CD14-positive monocyte (primary cell): ENCODE measurements at regions not wholly inside any gene's neighbourhood (a gene's known extent, or its start where the extent isn't known, plus 50 kb on each side); places are given as distances from the start of the nearest gene placed in this dataset.

Source experiments
- DNase-seq, 3 donors: peaks; one replicate each; pipeline ENCODE4 v3.0.0-alpha.2; 2011 to 2022
- H2AFZ ChIP-seq: 2 replicates; pipeline ENCODE4 v1.6.0; 2012; ENCODE audit warnings: mild to moderate bottlenecking, low read depth, low read length, inconsistent platforms; ENCODE audit not compliant: insufficient read depth, poor library complexity, severe bottlenecking
- H3K27ac ChIP-seq, 2 donors: 1 replicate in 1 of 2; 2 replicates in 1 of 2; pipeline ENCODE4 v1.5.1; 2012 to 2013; ENCODE audit warnings: low read length in 2 of 2, control low read depth in 1 of 2, inconsistent platforms in 1 of 2, low read depth in 1 of 2, mild to moderate bottlenecking in 1 of 2
- H3K27me3 ChIP-seq, 2 donors: one replicate each; pipeline versions ENCODE4 v1.6.0 to v1.6.1; 2011 to 2013; ENCODE audit warnings: low read length in 2 of 2; ENCODE audit not compliant: control insufficient read depth in 2 of 2, insufficient read depth in 2 of 2
- H3K36me3 ChIP-seq, 2 donors: replicated peaks in 1 of 2; 1 replicate in 1 of 2; 2 replicates in 1 of 2; pipeline versions ENCODE4 v1.5.1 to v1.6.1; 2012 to 2013; ENCODE audit warnings: low read length in 2 of 2, control low read depth in 1 of 2, inconsistent platforms in 1 of 2, mild to moderate bottlenecking in 1 of 2; ENCODE audit not compliant: insufficient read depth in 2 of 2, control insufficient read depth in 1 of 2
- H3K4me1 ChIP-seq, 2 donors: 1 replicate in 1 of 2; 2 replicates in 1 of 2; pipeline versions ENCODE4 v1.5.1 to v1.6.1; 2012 to 2013; ENCODE audit warnings: low read length in 2 of 2, control low read depth in 1 of 2, inconsistent platforms in 1 of 2, mild to moderate bottlenecking in 1 of 2, moderate library complexity in 1 of 2; ENCODE audit not compliant: insufficient read depth in 2 of 2, control insufficient read depth in 1 of 2
- H3K4me2 ChIP-seq: replicated peaks from 2 replicates; pipeline ENCODE3; 2012; ENCODE audit warnings: low read length, moderate library complexity, mild to moderate bottlenecking; ENCODE audit not compliant: poor library complexity, severe bottlenecking; ENCODE audit errors: extremely low read depth
- H3K4me3 ChIP-seq, 3 experiments: fragments of 200-600 bp in 1 of 3; sonication (generic) in 1 of 3; replicated peaks in 1 of 3; 1 replicate in 2 of 3; 2 replicates in 1 of 3; pipeline ENCODE4 v1.5.1; 2011 to 2013; ENCODE audit warnings: low read length in 3 of 3, mild to moderate bottlenecking in 3 of 3, control low read depth in 2 of 3, low read depth in 2 of 3, inconsistent platforms in 1 of 3, moderate library complexity in 1 of 3
- H3K79me2 ChIP-seq: 2 replicates; pipeline ENCODE4 v1.6.0; 2012; ENCODE audit warnings: mild to moderate bottlenecking, control low read depth, inconsistent platforms, low read length, moderate library complexity; ENCODE audit not compliant: insufficient read depth
- H3K9ac ChIP-seq: 2 replicates; pipeline ENCODE4 v1.6.0; 2017; ENCODE audit warnings: low read length, mild to moderate bottlenecking; ENCODE audit not compliant: insufficient read depth, poor library complexity, severe bottlenecking
- H3K9me3 ChIP-seq, 2 donors: replicated peaks in 1 of 2; 1 replicate in 1 of 2; 2 replicates in 1 of 2; pipeline versions ENCODE4 v1.5.1 to v1.6.1; 2012 to 2013; ENCODE audit warnings: low read length in 2 of 2, control low read depth in 1 of 2; ENCODE audit not compliant: control insufficient read depth in 1 of 2, insufficient read depth in 1 of 2
- H4K20me1 ChIP-seq: 2 replicates; pipeline ENCODE4 v1.6.0; 2012; ENCODE audit warnings: mild to moderate bottlenecking, low read length, control low read depth, moderate library complexity; ENCODE audit not compliant: insufficient read depth
- H3K27ac Mint-ChIP-seq, 7 donors: one replicate each; pipeline ENCODE4 v1.8.0; 2020; ENCODE audit warnings: mild to moderate bottlenecking in 7 of 7, mixed read lengths in 7 of 7, moderate library complexity in 6 of 7, inconsistent platforms in 2 of 7
- H3K27me3 Mint-ChIP-seq, 3 donors: one replicate each; pipeline ENCODE4 v1.8.0; 2021 to 2022; ENCODE audit warnings: low read depth in 3 of 3, mild to moderate bottlenecking in 3 of 3, mixed read lengths in 3 of 3, moderate library complexity in 3 of 3, inconsistent platforms in 1 of 3
- H3K36me3 Mint-ChIP-seq, 2 donors: one replicate each; pipeline ENCODE4 v1.8.0; 2020; ENCODE audit warnings: mixed read lengths in 2 of 2, inconsistent platforms in 1 of 2, mild to moderate bottlenecking in 1 of 2
- H3K4me1 Mint-ChIP-seq: one replicate; pipeline ENCODE4 v1.8.0; 2020; ENCODE audit warnings: mild to moderate bottlenecking, mixed read lengths
- H3K4me3 Mint-ChIP-seq, 2 donors: one replicate each; pipeline ENCODE4 v1.8.0; 2020; ENCODE audit warnings: mild to moderate bottlenecking in 2 of 2, mixed read lengths in 2 of 2, moderate library complexity in 1 of 2
- H3K9me3 Mint-ChIP-seq, 7 donors: one replicate each; pipeline ENCODE4 v1.8.0; 2020 to 2022; ENCODE audit warnings: mixed read lengths in 7 of 7, mild to moderate bottlenecking in 6 of 7, moderate library complexity in 6 of 7, inconsistent platforms in 2 of 7
- WGBS: methylation state at CpG from one replicate; pipeline ENCODE4 v1.1.5; 2013; ENCODE audit warnings: missing lambda C conversion rate; ENCODE audit not compliant: insufficient coverage; 5-methylcytosine and 5-hydroxymethylcytosine counted together
- intact Hi-C, 2 donors: fragments of 100-400 bp; cut with micrococcal nuclease; formaldehyde crosslinking; loops; one replicate each; pipeline versions ENCODE4 v1.15.0 to v1.15.1; 2023
- TF ChIP-seq, protein P1 (sequence below): fragments of 200-600 bp; IDR thresholded peaks from one replicate; pipeline ENCODE4 v1.8.0; 2022; ENCODE audit warnings: antibody characterized with exemption, mild to moderate bottlenecking

- WGBS, result 100% methylated on average over 2 of the region's 2 CpGs
- H3K27ac Mint-ChIP-seq, result peak overlapping the region in 1 of 7 donors; percentile 72
- H3K27ac ChIP-seq, result no peak overlapping the region
Observed at GRCh38 chr10:22846294-22846693, 81.6 kb upstream of the ARMC3 start.

GRCh38 chr10:22839639-22840038 is 88.2 kb upstream of the ARMC3 start:
- TF ChIP-seq, protein P1, sequence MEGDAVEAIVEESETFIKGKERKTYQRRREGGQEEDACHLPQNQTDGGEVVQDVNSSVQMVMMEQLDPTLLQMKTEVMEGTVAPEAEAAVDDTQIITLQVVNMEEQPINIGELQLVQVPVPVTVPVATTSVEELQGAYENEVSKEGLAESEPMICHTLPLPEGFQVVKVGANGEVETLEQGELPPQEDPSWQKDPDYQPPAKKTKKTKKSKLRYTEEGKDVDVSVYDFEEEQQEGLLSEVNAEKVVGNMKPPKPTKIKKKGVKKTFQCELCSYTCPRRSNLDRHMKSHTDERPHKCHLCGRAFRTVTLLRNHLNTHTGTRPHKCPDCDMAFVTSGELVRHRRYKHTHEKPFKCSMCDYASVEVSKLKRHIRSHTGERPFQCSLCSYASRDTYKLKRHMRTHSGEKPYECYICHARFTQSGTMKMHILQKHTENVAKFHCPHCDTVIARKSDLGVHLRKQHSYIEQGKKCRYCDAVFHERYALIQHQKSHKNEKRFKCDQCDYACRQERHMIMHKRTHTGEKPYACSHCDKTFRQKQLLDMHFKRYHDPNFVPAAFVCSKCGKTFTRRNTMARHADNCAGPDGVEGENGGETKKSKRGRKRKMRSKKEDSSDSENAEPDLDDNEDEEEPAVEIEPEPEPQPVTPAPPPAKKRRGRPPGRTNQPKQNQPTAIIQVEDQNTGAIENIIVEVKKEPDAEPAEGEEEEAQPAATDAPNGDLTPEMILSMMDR, result no peak
- no peak overlapping the region for H3K27ac Mint-ChIP-seq

More at GRCh38 chr10:22846294-22846693, 81.6 kb upstream of the ARMC3 start:
- H3K27me3 ChIP-seq, result no peaks in the 10 kb centered on the region
- H3K9me3 ChIP-seq, result no peaks in the 10 kb centered on the region
- H3K36me3 Mint-ChIP-seq, result no peaks in the 10 kb centered on the region
- peaks cover 8% of the 10 kb centered on the region for H3K4me1 Mint-ChIP-seq
- H3K4me1 ChIP-seq, result no peaks in the 10 kb centered on the region
- H3K4me2 ChIP-seq, result no peak overlapping the region
- no peak for DNase-seq
- no peak overlapping the region for H2AFZ ChIP-seq
- TF ChIP-seq, protein P1, result no peak
- H4K20me1 ChIP-seq, result no peaks in the 10 kb centered on the region
- H3K27me3 Mint-ChIP-seq, result peaks cover 0 to 7% (median 0%) of the 10 kb centered on the region in 3 donors
- no peaks in the 10 kb centered on the region for H3K36me3 ChIP-seq
- intact Hi-C loops, result no loop called here
- no peak overlapping the region for H3K4me3 Mint-ChIP-seq
- H3K9me3 Mint-ChIP-seq, result peaks cover 0 to 2% (median 0%) of the 10 kb centered on the region in 7 donors
- H3K4me3 ChIP-seq, result no peak overlapping the region
- no peak overlapping the region for H3K9ac ChIP-seq
- no peaks in the 10 kb centered on the region for H3K79me2 ChIP-seq

More at GRCh38 chr10:22839639-22840038, 88.2 kb upstream of the ARMC3 start:
- Histone ChIP-seq H3K36me3 (no peaks in the 10 kb centered on the region), H2AFZ (no peak overlapping the region), H3K4me3 (no peak overlapping the region), H3K9me3 (no peaks in the 10 kb centered on the region), H3K27me3 (no peaks in the 10 kb centered on the region), H4K20me1 (no peaks in the 10 kb centered on the region), H3K4me1 (no peaks in the 10 kb centered on the region), H3K9ac (no peak overlapping the region), H3K4me2 (no peak overlapping the region), H3K27ac (no peak overlapping the region), H3K79me2 (no peaks in the 10 kb centered on the region)
- DNase-seq, result no peak
- intact Hi-C loops, result no loop called here
- 100% methylated on average over 4 of the region's 5 CpGs for WGBS
- Mint-ChIP-seq H3K9me3 (peaks cover 0 to 5% (median 2%) of the 10 kb centered on the region in 7 donors), H3K27me3 (peaks cover 0 to 4% (median 0%) of the 10 kb centered on the region in 3 donors), H3K36me3 (no peaks in the 10 kb centered on the region), H3K4me1 (peaks cover 8% of the 10 kb centered on the region), H3K4me3 (no peak overlapping the region)
